GM19035 (cell line): ENCODE measurements at regions not wholly inside any gene's neighbourhood (a gene's known extent, or its start where the extent isn't known, plus 50 kb on each side); places are given as distances from the start of the nearest gene placed in this dataset.

ENCODE experiments used
- ATAC-seq: cut with Tn5 transposase; IDR thresholded peaks from one replicate; pipeline ENCODE4 v1.9.1; 2021; ENCODE audit not compliant: unreplicated experiment

DNA sequence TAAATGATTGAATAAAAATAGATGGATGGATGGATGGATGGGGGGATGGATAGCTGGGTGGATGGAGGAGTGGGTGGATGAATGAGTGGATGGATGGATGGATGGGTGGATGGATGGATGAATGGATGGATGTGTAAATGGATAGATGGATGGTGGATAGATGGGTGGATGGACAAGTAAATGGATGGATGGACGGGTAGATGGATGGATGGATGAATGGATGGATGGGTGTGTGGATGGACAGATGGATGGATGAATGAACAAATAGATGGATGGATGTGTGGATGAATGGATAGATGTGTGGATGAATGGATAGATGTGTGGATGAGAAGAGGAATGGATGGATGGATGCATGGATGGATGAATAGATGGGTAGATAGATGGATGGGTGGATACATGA is 490.8 kb downstream of the VRK1 start:
- ATAC-seq = no peak

DNA sequence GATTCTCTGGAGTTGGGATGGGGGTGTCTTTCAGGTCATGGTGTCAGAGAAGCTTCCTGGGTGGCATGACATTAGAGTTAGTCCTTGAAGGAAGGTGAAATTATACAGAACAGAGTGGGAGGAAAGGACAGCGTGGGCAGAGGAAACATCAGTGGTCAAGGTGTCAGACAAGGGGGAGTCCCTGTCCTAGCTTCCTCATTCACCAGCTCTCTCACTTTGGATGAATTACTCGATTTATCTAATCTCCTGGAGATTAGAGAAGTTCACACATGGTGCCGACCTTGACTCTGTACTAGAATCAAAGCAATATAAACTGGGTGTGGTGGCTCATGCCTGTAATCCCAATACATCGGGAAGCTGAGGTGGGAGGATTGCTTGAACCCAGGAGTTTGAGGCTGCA is 492.9 kb downstream of the VRK1 start:
- ATAC-seq = no peak

DNA sequence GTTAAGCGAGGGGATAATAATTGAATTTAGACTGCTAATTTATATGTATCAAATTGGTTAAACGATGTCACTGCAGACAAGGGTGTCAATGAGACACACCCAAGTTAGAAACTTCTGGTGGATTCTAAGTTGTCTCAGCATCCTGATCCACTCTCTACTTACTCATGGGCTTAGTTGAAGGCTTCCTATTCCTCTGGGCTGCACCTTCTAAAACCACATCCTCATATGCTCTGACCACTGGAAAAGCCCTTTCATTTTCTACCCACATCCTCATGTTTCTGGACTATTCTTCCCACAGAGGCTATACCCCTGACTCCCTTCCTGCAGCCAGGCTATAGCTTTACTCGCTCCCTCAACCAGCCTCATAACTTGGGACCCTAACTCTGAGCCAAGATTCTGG is 493.8 kb downstream of the VRK1 start:
- ATAC-seq = no peak

DNA sequence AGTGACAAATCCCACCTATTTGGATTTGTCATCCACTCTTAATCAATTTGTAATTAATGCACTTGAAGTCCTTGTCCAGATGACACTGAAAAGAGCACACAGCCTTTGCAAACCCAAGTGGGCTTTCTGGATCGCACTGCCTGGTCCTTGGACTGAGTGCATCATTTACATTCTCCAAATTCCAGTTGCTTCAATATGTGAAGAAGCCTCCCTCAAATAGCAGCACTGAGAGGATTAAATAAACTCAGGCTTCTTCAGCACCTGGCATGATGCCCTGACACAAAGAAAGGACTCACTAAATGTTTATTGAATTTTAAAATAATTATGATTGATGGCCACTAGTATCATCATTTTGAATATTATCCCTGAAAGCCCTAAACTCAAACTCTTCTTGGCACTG is 496.5 kb downstream of the VRK1 start:
- no peak for ATAC-seq

DNA sequence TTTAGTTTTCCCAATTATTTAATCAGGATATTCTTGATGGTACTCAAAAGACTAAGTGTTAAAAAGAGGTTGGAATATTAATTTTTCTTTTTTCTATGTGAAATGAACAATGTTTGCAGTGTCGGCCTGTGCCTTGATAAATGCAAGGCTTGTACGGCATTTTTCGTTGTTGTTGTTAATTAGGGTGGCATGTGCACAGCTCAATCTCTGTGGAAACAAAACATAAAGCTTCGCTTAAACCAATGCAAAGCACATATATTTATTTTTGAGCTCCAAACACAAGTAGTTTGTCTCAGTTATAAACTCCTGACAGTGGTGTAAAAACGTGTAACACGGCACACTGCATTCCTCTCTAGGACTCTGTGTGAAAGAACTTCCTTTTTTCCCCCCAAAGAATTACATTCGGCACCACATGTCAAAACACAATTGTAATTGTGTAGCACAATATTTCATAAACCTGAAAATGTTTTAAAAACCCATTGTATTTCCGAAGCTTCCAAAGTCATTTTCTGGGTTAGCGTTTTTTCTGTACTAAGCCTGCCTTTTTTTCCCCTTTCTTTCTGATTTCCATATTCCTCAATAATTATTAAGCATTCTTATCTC is 498.0 kb downstream of the VRK1 start:
- no peak for ATAC-seq

DNA sequence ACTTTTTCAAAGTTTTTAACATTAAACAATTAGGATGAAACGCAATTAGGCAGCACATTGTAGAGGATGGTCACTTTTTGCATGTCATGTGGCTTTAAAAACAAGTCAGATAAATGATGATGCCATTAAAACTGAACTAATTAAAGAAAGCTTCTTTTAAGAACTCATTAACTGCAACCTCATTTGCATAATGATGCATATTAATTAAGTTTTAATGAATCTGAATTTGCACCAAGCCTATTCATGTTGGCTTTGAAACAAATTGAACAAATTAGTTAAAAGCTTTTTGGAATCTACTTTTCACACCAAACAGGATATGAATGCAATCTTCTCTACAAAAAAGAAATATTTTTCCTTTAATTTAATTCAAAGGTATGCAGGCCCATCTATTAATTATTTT is 499.0 kb downstream of the VRK1 start:
- no peak for ATAC-seq

DNA sequence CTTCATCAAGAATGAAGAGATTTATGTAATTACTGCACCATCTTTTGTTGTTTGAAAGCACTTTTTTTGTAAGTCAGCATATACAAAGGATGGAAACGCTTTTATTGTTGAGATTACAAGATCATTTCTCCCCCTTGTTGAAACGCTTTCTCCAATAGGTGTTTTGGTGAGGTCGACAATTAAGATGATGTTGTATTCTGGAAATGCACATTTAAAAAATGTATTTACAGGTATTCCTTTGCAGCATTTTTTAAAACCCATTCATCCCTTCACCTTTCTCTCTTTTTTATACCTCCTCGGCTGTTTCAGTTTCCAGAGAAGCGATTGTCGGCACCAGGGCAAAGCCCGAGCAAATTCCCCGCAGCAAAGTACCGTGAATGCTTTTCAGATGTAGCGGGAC is 499.9 kb downstream of the VRK1 start:
- no peak for ATAC-seq

DNA sequence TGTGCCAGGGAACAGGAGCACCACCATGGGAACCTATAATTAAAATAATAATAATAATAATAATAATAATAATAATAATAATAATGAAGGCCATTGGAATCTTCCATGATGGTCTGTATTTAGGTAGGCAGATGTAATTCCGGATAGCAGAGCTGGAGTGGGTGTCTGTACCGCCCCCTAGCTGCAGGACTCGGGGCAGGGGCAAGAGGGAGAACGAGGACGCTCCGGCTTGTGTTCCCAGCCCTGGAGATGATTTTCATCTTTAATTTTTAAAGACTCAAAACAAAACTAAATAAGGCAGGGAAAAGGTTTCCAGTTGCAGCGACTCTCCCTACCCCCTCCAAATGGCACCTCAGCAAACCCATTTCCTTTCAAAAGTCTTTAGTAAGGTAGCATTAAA is 501.1 kb downstream of the VRK1 start:
- no peak for ATAC-seq

DNA sequence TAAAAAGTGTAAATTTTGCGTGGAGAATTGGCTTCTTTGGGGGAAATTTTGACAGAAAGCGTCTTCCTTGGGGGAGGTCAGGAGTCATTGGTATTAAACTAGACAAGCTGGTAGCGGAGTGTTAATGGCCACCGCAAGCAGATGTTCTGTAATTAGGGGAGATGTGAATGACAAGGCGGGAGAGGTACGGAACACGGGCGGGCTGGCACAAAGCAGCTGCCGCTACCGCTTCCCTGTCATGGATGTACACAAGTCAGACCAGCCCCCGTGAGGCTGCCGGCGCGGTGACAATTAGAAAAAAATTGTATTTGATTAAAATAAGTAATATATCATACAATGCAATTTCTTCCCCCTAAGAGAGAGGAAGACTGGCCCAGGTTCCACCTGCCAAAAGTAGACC is 501.6 kb downstream of the VRK1 start:
- no peak for ATAC-seq

DNA sequence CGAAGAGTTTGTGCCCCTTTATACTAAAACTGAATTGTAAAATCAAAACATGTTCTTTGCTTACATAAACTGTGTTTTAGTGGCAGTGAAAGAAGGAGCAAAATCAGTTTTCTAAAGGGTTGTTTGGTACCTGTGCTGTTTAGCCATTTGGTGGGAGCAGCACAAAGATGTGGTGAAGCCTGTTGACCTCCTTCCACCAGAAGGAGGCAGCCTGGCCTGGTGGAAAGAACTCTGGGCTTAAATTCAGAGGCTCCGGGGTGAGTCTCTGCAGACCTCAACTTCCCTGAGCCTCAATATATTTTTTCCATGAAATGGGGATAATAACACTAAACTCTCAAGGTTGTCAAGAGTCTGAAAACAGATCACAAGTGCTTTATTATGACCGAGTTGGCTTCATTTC is 502.5 kb downstream of the VRK1 start:
- no peak for ATAC-seq

DNA sequence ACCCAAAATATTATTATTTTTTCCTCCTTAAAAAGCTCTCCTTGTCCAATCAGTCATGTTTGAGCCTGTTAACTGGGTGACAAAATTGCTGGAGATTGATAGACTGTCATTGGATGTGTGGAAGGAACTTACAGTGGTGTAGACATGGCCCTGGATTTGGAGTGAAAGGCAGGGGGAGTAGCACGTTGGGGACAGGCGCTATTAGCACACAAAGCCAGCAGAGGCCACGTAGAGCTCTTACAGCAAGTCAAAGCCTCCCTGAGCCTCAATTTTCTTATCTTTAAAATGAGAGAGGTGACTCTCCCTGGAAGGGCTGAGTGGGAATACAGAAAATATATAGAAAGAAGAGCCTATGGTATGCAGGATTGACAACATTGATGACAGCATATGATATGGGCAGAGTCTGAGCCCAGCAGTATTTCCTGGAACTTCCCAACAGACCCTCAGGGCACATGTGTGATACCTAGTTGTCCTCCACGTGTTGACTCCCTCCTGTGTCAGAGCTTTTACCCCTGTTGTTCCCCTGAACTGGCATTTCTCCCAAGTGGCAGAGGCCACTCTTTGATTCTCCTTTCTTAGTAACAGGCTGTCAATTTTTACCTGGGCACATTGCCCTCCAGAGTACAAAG is 504.9 kb downstream of the VRK1 start:
- ATAC-seq = no peak

DNA sequence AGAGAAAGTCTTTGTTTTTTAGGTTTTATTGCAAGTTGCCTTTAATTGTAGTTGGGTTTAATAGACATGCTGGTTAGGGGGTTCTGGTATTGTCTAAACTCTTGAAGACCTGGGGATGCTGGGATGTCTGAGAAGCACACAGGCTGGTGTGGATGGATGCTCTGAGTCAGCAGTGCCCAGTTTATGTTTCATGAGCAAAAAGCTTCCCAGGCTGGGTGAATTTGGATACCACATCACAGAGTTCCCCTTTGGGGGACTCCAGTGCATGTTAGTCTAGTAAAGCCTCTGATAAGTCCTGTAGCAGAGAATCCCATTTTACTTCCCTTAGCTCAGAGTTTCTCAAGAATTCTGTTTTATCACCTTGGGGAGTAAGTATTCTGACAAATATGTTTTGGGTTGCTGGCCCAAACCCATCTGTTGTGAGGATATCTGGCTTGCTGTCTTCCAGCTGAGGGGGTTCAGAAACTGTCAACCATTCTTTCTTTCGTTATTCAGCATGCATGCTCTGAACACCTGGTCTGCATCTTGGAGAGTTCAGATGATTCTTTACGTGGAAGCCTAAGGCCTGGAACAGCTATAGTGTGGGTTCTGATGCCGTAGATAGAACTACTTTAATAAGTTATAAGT is 509.1 kb downstream of the VRK1 start:
- peak; percentile 68 for ATAC-seq

DNA sequence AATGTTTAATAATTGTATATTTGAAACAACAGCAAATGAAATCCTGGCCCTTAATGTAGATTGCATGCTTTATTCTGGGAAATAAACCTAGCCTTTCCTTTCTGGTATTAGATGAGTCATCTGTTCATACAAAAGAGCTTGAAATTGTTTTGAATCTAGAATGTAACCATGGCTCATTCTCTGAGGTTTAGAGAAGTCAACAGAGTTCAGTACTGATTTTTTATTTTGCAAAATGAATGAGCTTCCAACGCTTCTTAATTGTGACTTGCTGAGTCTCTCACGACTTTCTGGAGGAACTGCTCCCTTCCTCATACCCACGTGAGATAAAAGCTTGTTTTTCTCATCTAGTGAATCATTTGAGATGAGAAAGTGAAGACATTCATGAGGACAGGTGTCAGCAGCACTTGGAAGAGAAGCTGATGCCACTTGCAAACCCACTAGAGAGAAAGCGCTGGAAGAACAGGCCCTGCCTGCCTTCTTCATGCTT is 509.6 kb downstream of the VRK1 start:
- ATAC-seq = peak; percentile 58

DNA sequence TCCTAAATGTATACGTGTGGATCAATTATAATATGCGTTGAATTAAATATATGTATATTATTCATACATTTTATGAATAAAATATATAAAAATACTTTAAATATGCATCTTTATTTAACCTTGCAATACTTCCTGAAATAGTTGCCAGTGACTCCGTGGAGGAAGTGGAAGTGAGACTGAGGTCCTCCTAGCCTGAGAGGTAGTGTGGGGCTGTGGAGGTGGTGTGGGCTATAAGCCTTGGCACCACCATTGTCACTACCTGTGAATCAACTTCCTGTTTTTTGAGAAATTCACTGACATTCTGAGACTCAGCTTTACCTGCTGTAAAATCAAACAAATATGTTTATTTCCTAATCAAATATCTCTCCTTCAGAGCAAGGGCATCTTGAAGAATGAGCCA is 514.2 kb downstream of the VRK1 start:
- no peak for ATAC-seq

DNA sequence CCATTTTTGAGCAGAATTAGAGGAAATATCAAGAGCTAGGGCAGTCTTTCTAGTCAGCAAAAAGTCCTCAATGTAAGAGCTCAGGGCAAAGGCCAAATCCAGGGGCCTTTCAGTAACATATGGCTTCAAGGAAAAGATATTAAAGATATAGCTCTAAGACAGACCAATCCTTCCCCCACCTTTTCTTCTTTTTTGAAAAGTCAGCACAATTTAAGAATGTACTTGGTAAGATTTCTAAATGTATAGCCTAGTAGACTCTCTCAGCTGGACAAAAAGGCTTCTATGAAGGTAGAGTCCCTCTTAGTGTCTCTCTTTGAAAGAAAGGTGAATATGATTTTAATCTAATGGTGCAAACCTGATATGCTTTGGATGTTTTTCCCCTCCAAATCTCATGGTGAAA is 515.7 kb downstream of the VRK1 start:
- no peak for ATAC-seq

DNA sequence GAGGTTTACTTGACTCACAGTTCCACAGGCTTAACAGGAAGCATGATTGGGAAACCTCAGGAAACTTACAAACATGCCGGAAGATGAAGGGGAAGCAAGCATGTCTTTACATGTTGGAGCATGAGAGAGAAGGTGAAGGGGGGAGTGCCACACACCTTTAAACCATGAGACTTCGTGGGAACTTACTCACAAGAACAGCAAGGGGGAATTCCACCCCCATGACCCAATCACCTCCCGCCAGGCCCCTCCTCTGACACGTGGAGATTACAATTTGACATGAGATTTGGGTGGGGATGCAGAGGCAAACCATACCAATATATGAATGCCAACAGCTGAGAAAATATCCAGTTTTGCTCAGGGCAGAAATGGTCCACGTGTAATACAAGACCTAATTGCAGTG is 518.6 kb downstream of the VRK1 start:
- ATAC-seq = no peak

DNA sequence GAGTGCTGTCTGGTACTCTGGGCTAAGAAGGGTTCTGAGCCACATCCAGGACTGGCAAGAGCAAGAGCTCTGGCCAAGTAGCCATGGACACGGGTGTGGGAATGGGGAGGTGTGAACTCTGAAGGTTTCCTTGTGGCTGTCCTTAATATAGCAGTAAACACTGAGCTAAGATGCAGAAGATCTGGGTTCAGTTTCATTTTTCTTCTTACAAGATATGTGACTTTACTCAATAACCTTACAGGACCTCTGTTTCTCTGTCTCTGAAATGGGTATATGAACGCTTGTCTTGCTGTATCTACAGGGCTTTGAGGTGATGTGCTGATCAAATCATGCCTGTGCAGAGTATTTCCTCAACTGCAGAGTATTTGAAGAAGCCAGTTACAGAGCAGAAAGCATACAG is 521.2 kb downstream of the VRK1 start:
- no peak for ATAC-seq

DNA sequence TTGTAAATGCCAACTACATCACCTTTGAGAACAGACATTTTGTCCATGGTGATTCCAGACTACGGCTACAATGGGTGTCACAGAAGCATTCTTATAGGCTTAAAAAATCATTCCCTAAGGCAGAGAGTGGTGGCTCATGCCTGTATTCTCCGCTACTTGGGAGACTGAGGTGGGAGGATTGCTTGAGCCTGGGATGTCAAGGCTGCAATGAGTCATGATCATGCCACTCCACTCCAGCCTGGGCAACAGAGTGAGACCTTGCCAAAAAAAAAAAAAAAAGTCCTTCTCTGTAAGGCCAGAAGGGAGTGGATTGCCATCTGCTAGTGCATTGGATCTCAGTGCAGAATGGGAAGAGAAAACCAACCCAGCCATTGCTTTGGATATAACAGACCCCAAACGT is 522.5 kb downstream of the VRK1 start:
- ATAC-seq = no peak

DNA sequence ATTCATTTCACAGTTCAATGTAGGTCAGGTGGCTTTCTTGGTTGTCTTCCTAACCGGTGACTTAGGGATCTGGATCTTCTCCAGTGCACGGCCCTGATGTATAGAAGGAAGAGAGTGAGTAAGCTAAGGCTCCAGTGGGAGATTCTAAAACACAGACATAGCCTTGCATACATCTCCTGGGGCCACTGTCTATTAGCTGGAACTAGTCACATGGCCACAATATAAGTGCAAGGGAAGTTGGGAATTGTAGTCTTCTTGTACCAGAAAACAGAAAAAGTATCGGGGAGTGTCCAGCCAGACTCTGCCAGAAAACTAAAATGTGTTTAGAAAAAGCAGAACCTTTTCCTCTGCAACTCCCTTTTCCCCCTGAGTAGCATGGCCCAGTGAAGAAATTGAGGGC is 531.6 kb downstream of the VRK1 start:
- ATAC-seq = no peak

DNA sequence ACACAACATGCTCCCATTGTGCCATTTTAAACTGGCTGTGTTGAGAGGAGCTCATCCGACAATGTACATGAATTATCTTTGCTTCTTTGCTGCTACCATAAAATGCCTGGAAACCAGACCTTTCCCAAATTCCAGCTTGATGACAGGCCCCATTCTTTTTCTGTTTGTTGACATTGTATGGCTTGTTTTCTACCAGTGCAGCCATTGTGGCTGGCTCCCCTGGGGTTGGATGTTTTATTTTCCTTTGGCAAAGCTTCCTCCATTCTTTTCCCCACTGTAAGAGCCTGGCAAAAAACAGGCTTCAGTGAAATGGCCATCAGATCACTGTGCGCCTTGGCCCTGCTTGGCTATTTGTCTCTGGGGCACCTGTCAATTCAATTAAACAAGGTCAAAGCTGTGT is 532.5 kb downstream of the VRK1 start:
- no peak for ATAC-seq

DNA sequence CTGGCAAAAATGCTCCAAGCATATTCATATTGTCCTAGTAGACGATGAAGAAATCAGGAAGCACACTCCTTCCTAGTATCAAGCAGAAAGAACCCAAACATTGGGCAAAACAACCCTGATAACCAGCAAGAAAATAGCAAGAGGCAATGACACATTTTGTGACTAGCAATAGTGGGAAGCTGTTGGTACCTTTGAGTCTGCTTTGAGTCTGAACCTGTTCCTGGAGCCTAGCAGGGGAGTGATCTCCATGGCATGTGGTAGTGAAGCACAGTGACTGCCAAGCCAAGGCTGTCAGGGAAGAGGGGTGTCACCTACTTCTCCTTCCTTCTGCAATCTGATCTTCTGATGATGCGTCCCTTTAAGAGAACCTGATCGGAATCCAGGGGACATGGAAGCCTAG is 533.9 kb downstream of the VRK1 start:
- no peak for ATAC-seq

DNA sequence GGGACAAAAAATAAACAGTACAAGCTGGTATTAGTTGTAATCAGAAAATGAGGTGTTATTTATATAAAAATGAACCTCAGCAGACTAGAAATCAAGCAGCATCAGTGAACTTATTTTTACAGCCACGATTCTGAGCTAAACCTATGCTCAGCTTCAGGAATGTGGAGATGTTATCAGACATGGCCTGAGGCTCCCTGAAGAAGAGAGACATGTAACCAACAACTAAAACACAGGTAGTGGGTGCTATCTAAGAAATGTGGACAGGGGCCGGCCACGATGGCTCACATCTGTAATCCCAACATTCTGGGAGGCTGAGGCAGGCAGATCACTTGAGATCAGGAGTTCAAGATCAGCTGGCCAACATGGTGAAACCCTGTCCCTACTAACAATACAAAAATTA is 534.3 kb downstream of the VRK1 start:
- ATAC-seq = no peak

DNA sequence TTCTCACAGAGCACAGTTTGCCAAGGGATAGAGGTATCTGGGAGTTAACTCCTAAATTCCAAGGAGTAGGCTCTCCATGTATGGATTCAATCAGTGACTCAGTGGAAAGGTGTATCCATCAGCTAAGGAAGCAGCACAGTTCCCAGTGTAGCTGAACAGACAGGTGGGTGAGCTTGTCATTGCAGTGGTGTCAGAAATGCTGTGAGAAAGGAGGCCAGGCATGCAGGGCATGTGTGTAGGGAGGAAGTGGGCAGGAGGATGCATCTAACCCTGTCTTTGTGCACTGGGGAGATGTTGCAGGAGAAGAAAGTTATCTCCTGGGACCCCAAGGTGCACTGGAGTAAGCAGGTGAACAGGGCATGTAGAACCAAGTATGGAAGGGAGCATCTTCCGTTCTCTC is 539.0 kb downstream of the VRK1 start:
- no peak for ATAC-seq
